HEK293 (cell line): ENCODE measurements at regions not wholly inside any gene's neighbourhood (a gene's known extent, or its start where the extent isn't known, plus 50 kb on each side); places are given as distances from the start of the nearest gene placed in this dataset.

Source experiments
- CTCF ChIA-PET: fragments of 350-600 bp; formaldehyde crosslinking; extraction: SDS; loops from one replicate; lab custom pipeline; 2021; ENCODE audit warnings: antibody characterized with exemption; lab: Yijun Ruan, JAX
- POLR2A ChIA-PET: fragments of 300-600 bp; formaldehyde crosslinking; extraction: SDS; loops from one replicate; lab custom pipeline; 2020; ENCODE audit warnings: antibody characterized with exemption, inconsistent platforms; lab: Yijun Ruan, JAX
- H3K27ac ChIP-seq: fragments of 200-500 bp; sonication (Bioruptor generic); 2 replicates; pipeline ENCODE4 v1.5.1; 2014; ENCODE audit warnings: low read depth, low read length, control low read depth, inconsistent platforms; ENCODE audit errors: extremely low read depth
- H3K36me3 ChIP-seq, 2 experiments: fragments of 200-500 bp in 1 of 2; sonication (Bioruptor generic) in 1 of 2; 1 replicate in 1 of 2; 2 replicates in 1 of 2; pipeline ENCODE4 v1.5.1; 2014 to 2017; ENCODE audit warnings: inconsistent platforms in 2 of 2, low read length in 2 of 2; ENCODE audit not compliant: control insufficient read depth in 2 of 2, insufficient read depth in 1 of 2
- H3K4me1 ChIP-seq: fragments of 200-500 bp; sonication (Bioruptor generic); 2 replicates; pipeline ENCODE4 v1.5.1; 2014; ENCODE audit warnings: mild to moderate bottlenecking, low read length, inconsistent platforms; ENCODE audit not compliant: control insufficient read depth, insufficient read depth
- H3K4me3 ChIP-seq: 2 replicates; pipeline ENCODE4 v1.5.1; 2011; ENCODE audit warnings: low read depth, mild to moderate bottlenecking, control low read depth, low read length, moderate library complexity
- H3K9me3 ChIP-seq: fragments of 200-500 bp; sonication (Bioruptor generic); 2 replicates; pipeline ENCODE4 v1.5.1; 2014; ENCODE audit warnings: low read depth, low read length, inconsistent platforms; ENCODE audit not compliant: control insufficient read depth, insufficient read depth
- BCL11B ChIP-seq: fragments of 450-650 bp; formaldehyde crosslinking; IDR thresholded peaks from 2 replicates; pipeline ENCODE4 v1.5.1; 2016; ENCODE audit warnings: low read depth, missing biosample characterization, missing genetic modification characterization
- GLIS1 ChIP-seq: fragments of 450-650 bp; formaldehyde crosslinking; IDR thresholded peaks from 2 replicates; pipeline ENCODE4 v1.5.1; 2016; ENCODE audit warnings: missing biosample characterization, missing genetic modification characterization
- IKZF3 ChIP-seq: fragments of 450-650 bp; IDR thresholded peaks from 2 replicates; pipeline ENCODE4 v1.5.0; 2018; ENCODE audit warnings: missing biosample characterization, mild to moderate bottlenecking, missing genetic modification characterization, moderate library complexity
- INSM2 ChIP-seq: fragments of 450-650 bp; formaldehyde crosslinking; IDR thresholded peaks from 2 replicates; pipeline ENCODE4 v1.5.1; 2016; ENCODE audit warnings: missing biosample characterization, missing genetic modification characterization
- KLF1 ChIP-seq: fragments of 450-650 bp; formaldehyde crosslinking; IDR thresholded peaks from 2 replicates; pipeline ENCODE4 v1.5.1; 2016; ENCODE audit warnings: missing biosample characterization, missing genetic modification characterization
- OVOL3 ChIP-seq: fragments of 450-650 bp; formaldehyde crosslinking; IDR thresholded peaks from 2 replicates; pipeline ENCODE4 v1.5.1; 2016; ENCODE audit warnings: missing biosample characterization, missing genetic modification characterization
- PRDM1 ChIP-seq: fragments of 450-650 bp; formaldehyde crosslinking; IDR thresholded peaks from 2 replicates; pipeline ENCODE4; 2016; ENCODE audit warnings: missing biosample characterization, missing genetic modification characterization
- PRDM10 ChIP-seq: fragments of 450-650 bp; formaldehyde crosslinking; IDR thresholded peaks from 2 replicates; pipeline ENCODE4 v1.5.1; 2016; ENCODE audit warnings: missing biosample characterization, missing genetic modification characterization
- SCRT1 ChIP-seq: fragments of 450-650 bp; formaldehyde crosslinking; IDR thresholded peaks from 2 replicates; pipeline ENCODE4 v1.5.1; 2016; ENCODE audit warnings: missing biosample characterization, missing genetic modification characterization, borderline replicate concordance
- SP2 ChIP-seq: fragments of 450-650 bp; formaldehyde crosslinking; IDR thresholded peaks from 2 replicates; pipeline ENCODE4 v1.5.1; 2016; ENCODE audit warnings: missing biosample characterization, missing genetic modification characterization
- ZBTB7A ChIP-seq: fragments of 450-650 bp; formaldehyde crosslinking; IDR thresholded peaks from 2 replicates; pipeline ENCODE4 v1.5.1; 2016; ENCODE audit warnings: low read depth, missing biosample characterization, missing genetic modification characterization
- ZNF155 ChIP-seq: fragments of 450-650 bp; formaldehyde crosslinking; IDR thresholded peaks from 2 replicates; pipeline ENCODE4 v1.5.1; 2016; ENCODE audit warnings: missing biosample characterization, missing genetic modification characterization
- ZNF202 ChIP-seq: fragments of 450-650 bp; formaldehyde crosslinking; IDR thresholded peaks from 2 replicates; pipeline ENCODE4 v1.5.1; 2016; ENCODE audit warnings: missing biosample characterization, missing genetic modification characterization, borderline replicate concordance
- ZNF274 ChIP-seq, 2 experiments: fragments of 200-500 bp in 1 of 2; fragments of 450-650 bp in 1 of 2; sonication (Bioruptor generic) in 1 of 2; formaldehyde crosslinking in 1 of 2; IDR thresholded peaks; 2 replicates each; pipeline versions ENCODE4 v1.5.1 to v1.6.1; 2014 to 2016; ENCODE audit warnings: borderline replicate concordance in 1 of 2, inconsistent platforms in 1 of 2, low read length in 1 of 2, missing biosample characterization in 1 of 2, missing genetic modification characterization in 1 of 2
- ZNF311 ChIP-seq: fragments of 450-650 bp; formaldehyde crosslinking; IDR thresholded peaks from 2 replicates; pipeline ENCODE4 v1.5.1; 2017; ENCODE audit warnings: missing biosample characterization, missing genetic modification characterization, borderline replicate concordance
- ZNF391 ChIP-seq: fragments of 450-650 bp; formaldehyde crosslinking; IDR thresholded peaks from 2 replicates; pipeline ENCODE4 v1.5.1; 2016; ENCODE audit warnings: low read depth, missing biosample characterization, missing genetic modification characterization, borderline replicate concordance
- ZNF449 ChIP-seq: fragments of 450-650 bp; formaldehyde crosslinking; IDR thresholded peaks from 2 replicates; pipeline ENCODE4 v1.5.1; 2017; ENCODE audit warnings: missing biosample characterization, mild to moderate bottlenecking, missing genetic modification characterization, moderate library complexity
- ZNF513 ChIP-seq: fragments of 450-650 bp; IDR thresholded peaks from 2 replicates; pipeline ENCODE4 v1.5.1; 2018; ENCODE audit warnings: missing biosample characterization, missing genetic modification characterization
- ZNF560 ChIP-seq: fragments of 450-650 bp; formaldehyde crosslinking; IDR thresholded peaks from 2 replicates; pipeline ENCODE4 v1.5.1; 2017; ENCODE audit warnings: missing biosample characterization, missing genetic modification characterization, borderline replicate concordance
- ZNF677 ChIP-seq: fragments of 450-650 bp; IDR thresholded peaks from 2 replicates; pipeline ENCODE4 v1.5.0; 2018; ENCODE audit warnings: missing biosample characterization, mild to moderate bottlenecking, missing genetic modification characterization, moderate library complexity
- ZNF791 ChIP-seq: fragments of 450-650 bp; formaldehyde crosslinking; IDR thresholded peaks from 2 replicates; pipeline ENCODE4 v1.5.1; 2016; ENCODE audit warnings: missing biosample characterization, missing genetic modification characterization
- ZSCAN30 ChIP-seq: fragments of 450-650 bp; IDR thresholded peaks from 2 replicates; pipeline ENCODE4 v1.5.1; 2018; ENCODE audit warnings: missing biosample characterization, mild to moderate bottlenecking, missing genetic modification characterization, moderate library complexity

GRCh38 chr14:62315631-62316030, 553.4 kb downstream of the SNAPC1 start:
- CTCF ChIA-PET: no interaction called here
- TF ChIP-seq IKZF3 (no peak), ZNF311 (tag by site-specific recombination) (no peak), GLIS1 (tag by site-specific recombination) (no peak), BCL11B (tag by site-specific recombination) (no peak), INSM2 (tag by site-specific recombination) (no peak), PRDM1 (no peak), ZNF791 (tag by site-specific recombination) (no peak)
- TF ChIP-seq, all 188 proteins: peak for 0

GRCh38 chr14:62322216-62322615, 560.0 kb downstream of the SNAPC1 start:
- CTCF ChIA-PET: interaction anchor here (0.6 kb wide), 4 partner anchors 31 to 955 kb away, joined by 3 read pairs; no protein-coding TSS in a partner anchor
- Histone ChIP-seq H3K27ac (no peak overlapping the region), H3K4me1 (no peaks in the 10 kb centered on the region), H3K36me3 (no peaks in the 10 kb centered on the region)
- POLR2A ChIA-PET: no interaction called here
- TF ChIP-seq ZNF677 (tag by site-specific recombination) (no peak), PRDM10 (no peak), ZNF202 (tag by site-specific recombination) (no peak), ZBTB7A (tag by site-specific recombination) (no peak), ZNF274 (IDR thresholded peaks at IDR 0.05; ENCODE audit: low read length) (no peak), ZNF274 (tag by site-specific recombination; IDR thresholded peaks at IDR 0.05; ENCODE audit: borderline replicate concordance) (no peak), SCRT1 (no peak), ZNF560 (tag by site-specific recombination) (no peak), ZNF155 (tag by site-specific recombination) (no peak), ZNF513 (no peak), ZNF391 (tag by site-specific recombination) (no peak), SP2 (tag by site-specific recombination) (no peak), ZNF449 (tag by site-specific recombination) (no peak), KLF1 (tag by site-specific recombination) (no peak), OVOL3 (tag by site-specific recombination) (no peak), ZSCAN30 (tag by site-specific recombination) (no peak)
- TF ChIP-seq, all 188 proteins: peak for 0
- no peak overlapping the region for H3K4me3 ChIP-seq
- no peaks in the 10 kb centered on the region for H3K9me3 ChIP-seq

More at GRCh38 chr14:62315631-62316030, 553.4 kb downstream of the SNAPC1 start:
- Histone ChIP-seq H3K4me1 (no peaks in the 10 kb centered on the region), H3K4me3 (no peak overlapping the region), H3K9me3 (no peaks in the 10 kb centered on the region), H3K36me3 (no peaks in the 10 kb centered on the region), H3K27ac (no peak overlapping the region)
- POLR2A ChIA-PET: no interaction called here
